ENCODE measurements at regions not wholly inside any gene's neighbourhood (a gene's known extent, or its start where the extent isn't known, plus 50 kb on each side); places are given as distances from the start of the nearest gene placed in this dataset.

GRCh38 chr7:19437446-19437845, 271.4 kb downstream of the POLR1F start:
- TF ChIP-seq CTCF (IDR thresholded peaks at IDR 0.05 in 8 of 11, conservative IDR thresholded peaks at IDR 0.05 in 3 of 11), result no peak
- no peak for TF ChIP-seq POLR2A (IDR thresholded peaks at IDR 0.05)
- no peak for TF ChIP-seq POLR2AphosphoS5 (IDR thresholded peaks at IDR 0.05)
